Esophagus muscularis mucosa (tissue), 3 donors: ENCODE measurements at regions not wholly inside any gene's neighbourhood (a gene's known extent, or its start where the extent isn't known, plus 50 kb on each side); places are given as distances from the start of the nearest gene placed in this dataset.

Source experiments
- POLR2AphosphoS5 ChIP-seq, 2 donors: sonication (generic); formaldehyde crosslinking; IDR thresholded peaks; one replicate each; pipeline ENCODE4 v1.6.1; 2017; ENCODE audit warnings: antibody characterized with exemption in 2 of 2
- TF ChIP-seq, protein P1 (sequence below), 3 experiments: fragments of 200-600 bp in 2 of 3; fragments of 450-650 bp in 1 of 3; sonication (generic) in 2 of 3; IDR thresholded peaks; one replicate each; pipeline ENCODE4 v1.5.1; 2017 to 2019; ENCODE audit warnings: antibody characterized with exemption in 3 of 3, mild to moderate bottlenecking in 2 of 3, moderate library complexity in 1 of 3

DNA sequence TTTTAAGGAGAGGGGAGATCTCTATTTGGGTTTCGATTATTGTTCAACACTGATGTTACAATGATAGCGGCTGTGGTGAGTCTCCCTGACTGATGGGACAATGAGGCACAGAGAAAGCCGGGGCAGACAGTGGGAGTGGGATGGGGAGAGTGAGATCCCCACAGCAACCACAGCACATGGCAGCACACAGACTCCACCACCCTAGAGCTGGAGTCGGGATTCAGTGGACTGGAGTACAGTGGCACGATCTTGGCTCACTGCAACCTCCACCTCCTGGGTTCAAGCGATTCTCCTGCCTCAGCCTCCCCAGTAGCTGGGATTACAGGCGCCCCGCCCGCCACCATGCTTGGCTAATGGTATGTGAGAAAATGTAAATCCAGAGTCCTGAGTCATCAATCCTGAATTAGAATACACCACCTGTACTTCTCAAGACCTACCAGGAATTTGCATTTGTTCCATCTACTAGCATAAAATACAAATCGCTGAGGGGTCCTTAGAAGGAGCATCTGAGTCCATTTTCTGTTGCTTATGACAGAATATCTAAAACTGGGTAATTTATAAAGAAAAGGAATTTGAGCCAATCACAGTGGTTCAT lies 125.8 kb downstream of the TOMM20 start:
- TF ChIP-seq, protein P1, sequence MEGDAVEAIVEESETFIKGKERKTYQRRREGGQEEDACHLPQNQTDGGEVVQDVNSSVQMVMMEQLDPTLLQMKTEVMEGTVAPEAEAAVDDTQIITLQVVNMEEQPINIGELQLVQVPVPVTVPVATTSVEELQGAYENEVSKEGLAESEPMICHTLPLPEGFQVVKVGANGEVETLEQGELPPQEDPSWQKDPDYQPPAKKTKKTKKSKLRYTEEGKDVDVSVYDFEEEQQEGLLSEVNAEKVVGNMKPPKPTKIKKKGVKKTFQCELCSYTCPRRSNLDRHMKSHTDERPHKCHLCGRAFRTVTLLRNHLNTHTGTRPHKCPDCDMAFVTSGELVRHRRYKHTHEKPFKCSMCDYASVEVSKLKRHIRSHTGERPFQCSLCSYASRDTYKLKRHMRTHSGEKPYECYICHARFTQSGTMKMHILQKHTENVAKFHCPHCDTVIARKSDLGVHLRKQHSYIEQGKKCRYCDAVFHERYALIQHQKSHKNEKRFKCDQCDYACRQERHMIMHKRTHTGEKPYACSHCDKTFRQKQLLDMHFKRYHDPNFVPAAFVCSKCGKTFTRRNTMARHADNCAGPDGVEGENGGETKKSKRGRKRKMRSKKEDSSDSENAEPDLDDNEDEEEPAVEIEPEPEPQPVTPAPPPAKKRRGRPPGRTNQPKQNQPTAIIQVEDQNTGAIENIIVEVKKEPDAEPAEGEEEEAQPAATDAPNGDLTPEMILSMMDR (IDR thresholded peaks at IDR 0.05) = no peak
- TF ChIP-seq POLR2AphosphoS5 (IDR thresholded peaks at IDR 0.05) = no peak
